ENCODE measurements at regions not wholly inside any gene's neighbourhood (a gene's known extent, or its start where the extent isn't known, plus 50 kb on each side); places are given as distances from the start of the nearest gene placed in this dataset.

DNA sequence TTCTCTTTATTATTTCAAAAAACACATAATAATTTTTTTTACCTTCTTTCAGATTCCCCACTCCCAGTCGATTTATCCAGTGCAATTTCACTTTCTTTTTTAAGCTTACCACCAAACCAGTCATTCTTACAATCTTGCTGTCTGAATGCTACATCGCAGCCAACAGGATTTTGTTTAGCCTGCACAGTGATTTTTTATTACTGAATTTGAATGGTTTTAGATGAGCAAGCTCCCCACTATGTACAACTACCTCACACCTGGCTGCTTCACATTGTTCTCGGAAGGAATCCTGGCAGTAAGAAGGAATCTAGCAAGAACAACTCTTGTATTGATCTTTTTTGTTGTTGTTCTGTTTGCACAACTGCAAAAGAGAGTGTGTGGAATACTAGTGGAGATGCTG lies 668.1 kb upstream of the WWC1 start:
- Histone ChIP-seq H4K20me1 (ENCODE audit: control insufficient read depth, extremely low read depth, insufficient read depth, low read length) (no peaks in the 10 kb centered on the region), H2AFZ (ENCODE audit: control insufficient read depth, low read length) (peak overlapping the region; percentile 62), H3K36me3 (ENCODE audit: control insufficient read depth in 2 of 2, extremely low read depth in 1 of 2, insufficient read depth in 2 of 2, low read length in 2 of 2) (no peaks in the 10 kb centered on the region), H3K9ac (ENCODE audit: control insufficient read depth, extremely low read depth, insufficient read depth, low read length) (no peak overlapping the region), H3K9me1 (ENCODE audit: control insufficient read depth, extremely low read depth, insufficient read depth, low read length) (no peaks in the 10 kb centered on the region), H3K4me1 (ENCODE audit: control insufficient read depth, extremely low read depth, insufficient read depth, low read length) (peaks cover 12% of the 10 kb centered on the region), H3K27ac (ENCODE audit: control insufficient read depth, insufficient read depth, low read length) (no peak overlapping the region), H3K27me3 (ENCODE audit: control insufficient read depth, extremely low read depth, insufficient read depth, low read length) (no peaks in the 10 kb centered on the region), H3K79me2 (ENCODE audit: control insufficient read depth, insufficient read depth, low read length) (no peaks in the 10 kb centered on the region), H3K9me3 (ENCODE audit: control insufficient read depth, low read depth, low read length) (no peaks in the 10 kb centered on the region), H3K4me2 (ENCODE audit: control insufficient read depth, extremely low read depth, insufficient read depth, low read depth, low read length) (peak overlapping the region; percentile 61), H3K4me3 (ENCODE audit: control insufficient read depth in 2 of 3, extremely low read depth in 1 of 3, insufficient read depth in 2 of 3, low read depth in 1 of 3, low read length in 3 of 3) (peak overlapping the region in 1 of 3 experiments; percentile 44)
- dilution Hi-C loops (cut with MboI; ENCODE audit: extremely low pct_ligation_motif_present, low sequenced_read_pairs), result no loop called here
- TF ChIP-seq EZH2 (IDR thresholded peaks at IDR 0.05; ENCODE audit: low read length), result no peak
- TF ChIP-seq, protein P1, sequence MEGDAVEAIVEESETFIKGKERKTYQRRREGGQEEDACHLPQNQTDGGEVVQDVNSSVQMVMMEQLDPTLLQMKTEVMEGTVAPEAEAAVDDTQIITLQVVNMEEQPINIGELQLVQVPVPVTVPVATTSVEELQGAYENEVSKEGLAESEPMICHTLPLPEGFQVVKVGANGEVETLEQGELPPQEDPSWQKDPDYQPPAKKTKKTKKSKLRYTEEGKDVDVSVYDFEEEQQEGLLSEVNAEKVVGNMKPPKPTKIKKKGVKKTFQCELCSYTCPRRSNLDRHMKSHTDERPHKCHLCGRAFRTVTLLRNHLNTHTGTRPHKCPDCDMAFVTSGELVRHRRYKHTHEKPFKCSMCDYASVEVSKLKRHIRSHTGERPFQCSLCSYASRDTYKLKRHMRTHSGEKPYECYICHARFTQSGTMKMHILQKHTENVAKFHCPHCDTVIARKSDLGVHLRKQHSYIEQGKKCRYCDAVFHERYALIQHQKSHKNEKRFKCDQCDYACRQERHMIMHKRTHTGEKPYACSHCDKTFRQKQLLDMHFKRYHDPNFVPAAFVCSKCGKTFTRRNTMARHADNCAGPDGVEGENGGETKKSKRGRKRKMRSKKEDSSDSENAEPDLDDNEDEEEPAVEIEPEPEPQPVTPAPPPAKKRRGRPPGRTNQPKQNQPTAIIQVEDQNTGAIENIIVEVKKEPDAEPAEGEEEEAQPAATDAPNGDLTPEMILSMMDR (optimal IDR thresholded peaks at IDR 0.05 in 1 of 3, IDR thresholded peaks at IDR 0.05 in 1 of 3, conservative IDR thresholded peaks at IDR 0.05 in 1 of 3; ENCODE audit: extremely low read depth in 1 of 3, insufficient read depth in 2 of 3, low read length in 3 of 3), result no peak
- DNase-seq (ENCODE audit: low read depth, low spot score) (no peak), FAIRE-seq (no peak)

DNA sequence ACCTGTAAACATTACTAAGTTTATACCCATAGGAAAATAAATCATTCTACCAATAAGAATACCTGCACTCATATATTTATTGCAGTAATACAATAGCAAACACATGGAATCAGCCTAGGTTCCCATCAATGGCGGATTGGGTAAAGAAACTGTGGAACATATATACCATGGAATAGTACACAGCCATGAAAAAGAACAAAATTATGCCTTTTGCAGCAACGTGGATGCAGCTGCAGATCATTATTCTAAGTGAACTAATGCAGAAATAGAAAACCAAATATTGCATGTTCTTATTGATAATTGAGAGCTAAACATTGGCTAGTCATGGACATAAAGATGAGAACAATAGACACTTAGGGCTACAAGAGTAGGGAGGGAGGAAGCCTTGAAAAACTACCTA lies 667.4 kb upstream of the WWC1 start:
- FAIRE-seq (no peak), DNase-seq (ENCODE audit: low read depth, low spot score) (no peak)
- no peaks in the 10 kb centered on the region for H3K36me3 ChIP-seq (ENCODE audit: control insufficient read depth in 2 of 2, extremely low read depth in 1 of 2, insufficient read depth in 2 of 2, low read length in 2 of 2)
- H4K20me1 ChIP-seq (ENCODE audit: control insufficient read depth, extremely low read depth, insufficient read depth, low read length), result no peaks in the 10 kb centered on the region
- H3K9me3 ChIP-seq (ENCODE audit: control insufficient read depth, low read depth, low read length), result no peaks in the 10 kb centered on the region
- H3K4me2 ChIP-seq (ENCODE audit: control insufficient read depth, extremely low read depth, insufficient read depth, low read depth, low read length), result no peak overlapping the region
- H3K27me3 ChIP-seq (ENCODE audit: control insufficient read depth, extremely low read depth, insufficient read depth, low read length), result no peaks in the 10 kb centered on the region
- TF ChIP-seq, protein P1 (optimal IDR thresholded peaks at IDR 0.05 in 1 of 3, IDR thresholded peaks at IDR 0.05 in 1 of 3, conservative IDR thresholded peaks at IDR 0.05 in 1 of 3; ENCODE audit: extremely low read depth in 1 of 3, insufficient read depth in 2 of 3, low read length in 3 of 3), result no peak
- TF ChIP-seq EZH2 (IDR thresholded peaks at IDR 0.05; ENCODE audit: low read length), result no peak
- peaks cover 17% of the 10 kb centered on the region for H3K4me1 ChIP-seq (ENCODE audit: control insufficient read depth, extremely low read depth, insufficient read depth, low read length)
- H3K9ac ChIP-seq (ENCODE audit: control insufficient read depth, extremely low read depth, insufficient read depth, low read length), result no peak overlapping the region
- dilution Hi-C loops (cut with MboI; ENCODE audit: extremely low pct_ligation_motif_present, low sequenced_read_pairs), result no loop called here
- no peak overlapping the region for H2AFZ ChIP-seq (ENCODE audit: control insufficient read depth, low read length)
- H3K79me2 ChIP-seq (ENCODE audit: control insufficient read depth, insufficient read depth, low read length), result no peaks in the 10 kb centered on the region
- no peak overlapping the region for H3K4me3 ChIP-seq (ENCODE audit: control insufficient read depth in 2 of 3, extremely low read depth in 1 of 3, insufficient read depth in 2 of 3, low read depth in 1 of 3, low read length in 3 of 3)
- no peak overlapping the region for H3K27ac ChIP-seq (ENCODE audit: control insufficient read depth, insufficient read depth, low read length)
- no peaks in the 10 kb centered on the region for H3K9me1 ChIP-seq (ENCODE audit: control insufficient read depth, extremely low read depth, insufficient read depth, low read length)

Measured in keratinocyte (primary cell).